GM21367 (cell line): ENCODE measurements at regions not wholly inside any gene's neighbourhood (a gene's known extent, or its start where the extent isn't known, plus 50 kb on each side); places are given as distances from the start of the nearest gene placed in this dataset.

ENCODE experiments used
- ATAC-seq: cut with Tn5 transposase; IDR thresholded peaks from one replicate; pipeline ENCODE4 v1.9.1; 2021; ENCODE audit not compliant: unreplicated experiment

GRCh38 chr6:99867026-99867425 is 127.0 kb downstream of the MCHR2 start:
- no peak for ATAC-seq

- peak; percentile 93 for ATAC-seq
Observed at GRCh38 chr6:99868074-99868702, 125.8 kb downstream of the MCHR2 start.
